Spleen (tissue), 7 donors: ENCODE measurements at regions not wholly inside any gene's neighbourhood (a gene's known extent, or its start where the extent isn't known, plus 50 kb on each side); places are given as distances from the start of the nearest gene placed in this dataset.

ENCODE experiments used
- POLR2A ChIP-seq, 3 donors: fragments of 450-650 bp; IDR thresholded peaks; one replicate each; pipeline ENCODE4 v1.5.1; 2017; ENCODE audit warnings: antibody characterized with exemption in 3 of 3, mild to moderate bottlenecking in 1 of 3
- TF ChIP-seq, protein P1 (sequence below), 11 experiments: fragments of 200-600 bp in 7 of 11; fragments of 450-650 bp in 4 of 11; sonication (generic) in 4 of 11; IDR thresholded peaks in 8 of 11; conservative IDR thresholded peaks in 3 of 11; 1 replicate in 7 of 11; 2 replicates in 4 of 11; pipeline versions ENCODE4 v1.4.0 to v1.8.0; 2016 to 2021; ENCODE audit warnings: antibody characterized with exemption in 11 of 11, inconsistent platforms in 4 of 11, mild to moderate bottlenecking in 1 of 11
- donor health status: DM: no; HTN: no; CAD: no; lungs with moderate emphysema.
- donor health status: DM: no; HTN: no; CAD: no.
- donor health status: DM: no; HTN: no; CAD: no.

DNA sequence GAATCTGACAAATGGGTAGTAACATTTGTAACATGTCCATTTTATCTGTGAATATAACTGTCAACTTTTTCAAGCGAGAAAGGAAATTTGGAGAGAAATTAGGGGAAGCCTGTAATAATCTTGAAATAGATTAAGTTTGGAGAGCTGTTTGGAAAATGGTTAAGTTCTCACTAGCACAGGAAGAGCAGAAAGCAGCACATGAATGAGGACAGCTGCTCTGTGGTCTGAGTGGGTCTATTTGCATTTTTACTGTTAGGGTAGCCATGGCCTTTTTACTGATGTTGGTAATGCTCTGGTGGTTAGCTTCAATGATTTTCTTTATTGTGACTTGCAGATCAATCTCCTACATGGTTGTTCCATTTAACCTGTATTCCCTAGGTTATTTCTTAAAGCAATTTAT lies 144.5 kb upstream of the GDNF start:
- TF ChIP-seq, protein P1, sequence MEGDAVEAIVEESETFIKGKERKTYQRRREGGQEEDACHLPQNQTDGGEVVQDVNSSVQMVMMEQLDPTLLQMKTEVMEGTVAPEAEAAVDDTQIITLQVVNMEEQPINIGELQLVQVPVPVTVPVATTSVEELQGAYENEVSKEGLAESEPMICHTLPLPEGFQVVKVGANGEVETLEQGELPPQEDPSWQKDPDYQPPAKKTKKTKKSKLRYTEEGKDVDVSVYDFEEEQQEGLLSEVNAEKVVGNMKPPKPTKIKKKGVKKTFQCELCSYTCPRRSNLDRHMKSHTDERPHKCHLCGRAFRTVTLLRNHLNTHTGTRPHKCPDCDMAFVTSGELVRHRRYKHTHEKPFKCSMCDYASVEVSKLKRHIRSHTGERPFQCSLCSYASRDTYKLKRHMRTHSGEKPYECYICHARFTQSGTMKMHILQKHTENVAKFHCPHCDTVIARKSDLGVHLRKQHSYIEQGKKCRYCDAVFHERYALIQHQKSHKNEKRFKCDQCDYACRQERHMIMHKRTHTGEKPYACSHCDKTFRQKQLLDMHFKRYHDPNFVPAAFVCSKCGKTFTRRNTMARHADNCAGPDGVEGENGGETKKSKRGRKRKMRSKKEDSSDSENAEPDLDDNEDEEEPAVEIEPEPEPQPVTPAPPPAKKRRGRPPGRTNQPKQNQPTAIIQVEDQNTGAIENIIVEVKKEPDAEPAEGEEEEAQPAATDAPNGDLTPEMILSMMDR (IDR thresholded peaks at IDR 0.05 in 8 of 11, conservative IDR thresholded peaks at IDR 0.05 in 3 of 11), result no peak
- no peak for TF ChIP-seq POLR2A (IDR thresholded peaks at IDR 0.05)
